ENCODE measurements at regions not wholly inside any gene's neighbourhood (a gene's known extent, or its start where the extent isn't known, plus 50 kb on each side); places are given as distances from the start of the nearest gene placed in this dataset.
"Not testable (repeated sequence)": the region's sequence is repeated elsewhere in the genome, so short reads cannot be mapped to it uniquely, and the experiment has no call there.

DNA sequence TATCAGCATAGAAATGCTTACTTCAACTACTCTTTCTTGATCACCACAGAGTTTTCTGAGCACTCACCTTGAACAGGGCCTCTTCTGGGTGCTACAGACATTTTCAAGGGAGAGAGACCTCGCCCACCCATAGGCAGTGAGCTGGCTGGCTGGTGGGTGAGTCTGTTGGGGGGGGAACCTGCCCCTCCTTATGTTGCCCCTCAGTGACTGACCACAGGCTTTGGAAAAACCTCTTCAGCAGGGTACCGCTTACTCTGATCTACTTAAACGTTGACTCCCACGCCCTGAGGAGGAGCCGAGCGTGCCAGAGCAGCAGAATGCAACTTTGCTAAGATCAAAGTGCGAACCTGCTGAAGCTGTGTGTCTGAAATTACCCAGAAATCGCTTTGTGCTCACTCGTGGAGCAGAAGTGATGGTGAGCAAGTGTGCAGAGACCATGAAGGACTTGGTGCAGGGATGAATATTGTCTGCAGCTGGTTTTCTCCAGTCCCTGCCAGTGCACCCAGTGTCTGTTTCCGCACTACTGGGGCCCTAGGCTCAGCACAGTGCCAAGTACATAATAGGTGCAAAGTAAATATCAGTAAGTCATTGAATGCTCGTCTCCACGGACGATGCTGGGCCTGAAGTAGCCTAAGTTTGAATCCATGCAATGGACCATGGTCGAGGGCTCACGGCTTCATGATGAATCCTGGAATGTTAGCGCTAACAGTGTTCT lies 158.7 kb upstream of the IRF2BP2 start:
- H3K9me3 Mint-ChIP-seq = peaks cover 1% of the 10 kb centered on the region

DNA sequence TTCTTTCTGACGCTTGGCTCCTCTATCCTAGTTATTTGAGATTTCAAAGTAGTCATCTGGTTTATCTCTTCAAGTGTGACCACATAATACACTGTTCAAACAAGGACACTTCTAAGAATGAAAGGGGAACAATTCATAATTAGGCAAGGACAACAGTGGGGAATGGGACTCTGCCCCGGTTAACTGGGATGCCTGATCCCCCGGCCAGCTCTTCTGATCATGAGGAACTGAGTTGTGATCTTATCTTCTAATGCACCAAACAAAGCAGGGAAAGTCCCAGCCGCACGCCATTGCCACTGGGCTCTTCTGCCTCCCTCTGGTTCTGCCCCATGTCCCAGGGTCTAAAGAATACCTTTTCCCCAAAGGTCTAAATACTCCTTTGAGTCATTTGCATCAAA lies 158.2 kb upstream of the IRF2BP2 start:
- Mint-ChIP-seq H3K27ac (peak overlapping the region; percentile 73), H3K36me3 (peaks cover 2% of the 10 kb centered on the region), H3K27me3 (peaks cover 3% of the 10 kb centered on the region), H3K4me3 (peak overlapping the region; percentile 42), H3K9me3 (peaks cover 1% of the 10 kb centered on the region), H3K4me1 (peaks cover 62% of the 10 kb centered on the region)
- no peak for DNase-seq
- ATAC-seq (ENCODE audit: low read depth) = peak; percentile 12
- POLR2A ChIA-PET = interaction anchor here (0.6 to 2.6 kb wide), 9 partner anchors 11 to 162 kb away, joined by 3 to 15 read pairs (median 4); no protein-coding TSS in a partner anchor

More for the DNA sequence above, 158.7 kb upstream of the IRF2BP2 start:
- POLR2A ChIA-PET = interaction anchor here (1.0 to 2.6 kb wide), 6 partner anchors 11 to 157 kb away, joined by 3 to 15 read pairs (median 4); no protein-coding TSS in a partner anchor
- peaks cover 61% of the 10 kb centered on the region for H3K4me1 Mint-ChIP-seq
- H3K27me3 Mint-ChIP-seq = peaks cover 3% of the 10 kb centered on the region
- peak overlapping the region; percentile 42 for H3K4me3 Mint-ChIP-seq
- H3K36me3 Mint-ChIP-seq = peaks cover 2% of the 10 kb centered on the region
- ATAC-seq (ENCODE audit: low read depth) = peak; percentile 18
- H3K27ac Mint-ChIP-seq = peak overlapping the region; percentile 73
- no peak for DNase-seq

DNA sequence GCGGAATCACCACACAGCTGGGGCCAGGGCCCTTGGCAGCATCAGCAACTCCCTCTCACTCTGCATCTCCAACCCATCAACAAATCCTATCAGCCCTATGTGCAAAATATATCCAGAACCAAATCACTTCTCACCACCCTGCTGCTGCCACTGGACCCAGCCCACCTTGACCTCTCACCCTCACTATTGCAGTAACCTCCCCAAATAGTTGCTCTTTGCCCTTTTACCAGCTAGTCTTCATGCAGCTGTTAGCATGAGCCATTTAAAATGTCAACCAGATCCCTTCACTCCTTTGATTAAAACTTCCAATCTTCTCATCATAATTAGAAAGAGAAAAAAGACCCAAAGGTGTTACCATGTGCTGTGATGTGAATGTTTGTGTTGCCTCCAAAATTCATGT lies 155.7 kb upstream of the IRF2BP2 start:
- H3K36me3 Mint-ChIP-seq = no peaks in the 10 kb centered on the region
- H3K27ac Mint-ChIP-seq = peak overlapping the region; percentile 1
- POLR2A ChIA-PET = interaction anchor here (0.7 kb wide), 1 partner anchor 215 kb away, joined by 3 read pairs; no protein-coding TSS in a partner anchor
- DNase-seq (no peak), ATAC-seq (ENCODE audit: low read depth) (no peak)
- peaks cover 2% of the 10 kb centered on the region for H3K9me3 Mint-ChIP-seq
- peaks cover 3% of the 10 kb centered on the region for H3K27me3 Mint-ChIP-seq
- peaks cover 47% of the 10 kb centered on the region for H3K4me1 Mint-ChIP-seq
- no peak overlapping the region for H3K4me3 Mint-ChIP-seq

DNA sequence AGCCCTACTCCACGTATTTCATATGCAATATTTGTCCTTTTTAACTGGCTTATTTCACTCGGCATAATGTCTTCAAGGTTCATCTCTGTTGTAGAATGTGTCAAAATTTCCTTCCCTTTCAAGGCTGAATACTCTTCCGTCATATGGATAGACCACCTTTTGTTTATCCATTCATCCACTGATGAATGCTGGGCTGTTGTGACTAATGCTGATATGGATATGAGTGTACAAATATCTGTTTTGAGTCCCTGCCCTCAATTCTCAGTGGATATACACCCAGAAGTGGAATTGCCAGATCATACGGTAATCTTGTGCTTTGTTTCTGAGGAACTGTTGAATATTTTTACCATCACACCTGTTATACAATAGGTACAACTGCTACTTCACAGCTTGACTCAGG lies 155.2 kb upstream of the IRF2BP2 start:
- peaks cover 3% of the 10 kb centered on the region for H3K27me3 Mint-ChIP-seq
- no peak overlapping the region for H3K4me3 Mint-ChIP-seq
- no peak for DNase-seq
- peaks cover 2% of the 10 kb centered on the region for H3K9me3 Mint-ChIP-seq
- POLR2A ChIA-PET = no interaction called here
- peaks cover 50% of the 10 kb centered on the region for H3K4me1 Mint-ChIP-seq
- H3K36me3 Mint-ChIP-seq = peaks cover 1% of the 10 kb centered on the region
- H3K27ac Mint-ChIP-seq = peak overlapping the region; percentile 17
- no peak for ATAC-seq (ENCODE audit: low read depth)

DNA sequence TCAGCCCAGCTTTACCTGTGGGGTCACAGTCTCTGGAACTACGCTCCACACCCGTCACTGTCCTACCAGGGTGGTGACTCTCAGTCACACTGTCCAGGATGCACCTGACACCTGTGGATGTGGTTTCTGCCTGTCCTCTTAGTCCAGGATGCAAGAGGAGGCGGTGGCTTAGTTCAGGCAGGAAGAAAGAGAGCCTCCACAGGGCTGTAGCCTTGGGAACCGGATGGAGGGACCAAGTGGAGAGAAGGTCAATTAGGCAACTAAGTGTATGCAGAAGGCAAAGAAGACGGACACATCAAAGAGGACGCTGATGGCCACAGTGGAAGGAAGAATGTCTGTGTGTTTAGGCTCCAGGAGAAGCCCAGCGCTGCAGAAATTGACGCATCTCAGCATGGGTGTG lies 153.9 kb upstream of the IRF2BP2 start:
- POLR2A ChIA-PET = no interaction called here
- H3K9me3 Mint-ChIP-seq = peaks cover 2% of the 10 kb centered on the region
- H3K4me1 Mint-ChIP-seq = peaks cover 48% of the 10 kb centered on the region
- peaks cover 1% of the 10 kb centered on the region for H3K36me3 Mint-ChIP-seq
- no peak for DNase-seq
- no peak overlapping the region for H3K27ac Mint-ChIP-seq
- H3K27me3 Mint-ChIP-seq = peaks cover 3% of the 10 kb centered on the region
- no peak for ATAC-seq (ENCODE audit: low read depth)
- H3K4me3 Mint-ChIP-seq = no peak overlapping the region

DNA sequence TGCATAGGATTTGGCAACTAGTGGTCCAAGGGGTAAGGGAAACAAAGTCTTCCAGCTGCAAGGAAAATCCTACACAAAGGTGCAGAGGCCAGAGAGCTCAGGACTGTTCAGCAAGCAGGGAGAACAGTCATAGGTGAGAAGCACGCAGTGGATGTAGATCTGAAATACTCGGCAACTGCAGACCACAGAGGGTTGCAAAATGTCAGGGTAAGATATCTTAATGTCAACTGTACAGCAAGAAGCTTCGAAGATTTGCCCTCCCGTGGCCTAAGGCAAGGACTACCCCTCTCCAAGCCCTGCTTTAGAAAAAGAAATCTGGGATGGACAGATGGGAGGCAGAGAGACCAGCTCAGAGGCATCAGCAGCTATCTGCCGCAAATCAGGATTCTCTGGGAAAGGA lies 153.4 kb upstream of the IRF2BP2 start:
- Mint-ChIP-seq H3K4me3 (no peak overlapping the region), H3K27ac (no peak overlapping the region), H3K4me1 (peaks cover 46% of the 10 kb centered on the region), H3K36me3 (peaks cover 1% of the 10 kb centered on the region), H3K27me3 (peaks cover 3% of the 10 kb centered on the region), H3K9me3 (peaks cover 2% of the 10 kb centered on the region)
- POLR2A ChIA-PET = no interaction called here
- no peak for ATAC-seq (ENCODE audit: low read depth)
- no peak for DNase-seq

DNA sequence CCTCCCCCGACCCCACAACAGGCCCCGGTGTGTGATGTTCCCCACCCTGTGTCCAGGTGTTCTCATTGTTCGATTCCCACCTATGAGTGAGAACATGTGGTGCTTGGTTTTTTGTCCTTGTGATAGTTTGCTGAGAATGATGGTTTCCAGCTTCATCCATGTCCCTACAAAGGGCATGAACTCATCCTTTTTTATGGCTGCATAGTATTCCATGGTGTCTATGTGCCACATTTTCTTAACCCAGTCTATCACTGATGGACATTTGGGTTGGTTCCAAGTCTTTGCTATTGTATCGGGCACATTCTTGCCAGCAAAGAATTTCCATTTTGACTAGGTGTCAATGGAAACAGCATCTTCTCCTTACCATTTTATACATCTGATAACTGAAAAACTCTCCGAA lies 152.1 kb upstream of the IRF2BP2 start:
- POLR2A ChIA-PET; H3K27me3 Mint-ChIP-seq; DNase-seq; H3K27ac Mint-ChIP-seq; H3K36me3 Mint-ChIP-seq; ATAC-seq (ENCODE audit: low read depth); H3K9me3 Mint-ChIP-seq; H3K4me3 Mint-ChIP-seq: not testable (repeated sequence)
- peaks cover 38% of the 10 kb centered on the region for H3K4me1 Mint-ChIP-seq

DNA sequence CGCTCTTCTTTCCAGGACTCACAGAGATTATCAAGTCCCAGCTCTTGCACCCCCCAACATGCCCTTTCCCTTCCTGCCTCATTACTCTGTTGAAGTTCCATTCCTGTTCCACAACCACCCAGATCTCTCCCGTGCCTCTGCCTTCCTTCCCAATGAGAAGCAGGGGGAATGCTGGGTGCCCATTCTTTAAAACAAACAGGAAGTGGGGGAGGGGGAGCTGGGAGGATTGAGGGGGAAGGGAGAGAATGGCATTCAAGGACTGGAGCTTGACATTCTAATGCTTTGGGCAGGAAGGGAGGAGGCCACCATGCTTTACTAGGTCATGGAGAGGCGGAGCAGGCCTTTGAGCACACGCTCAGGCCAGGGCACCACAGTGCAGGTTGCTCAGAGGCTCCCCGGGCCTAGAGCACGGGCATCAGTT lies 150.3 kb upstream of the IRF2BP2 start:
- ATAC-seq (ENCODE audit: low read depth) (no peak), DNase-seq (no peak)
- Mint-ChIP-seq H3K27ac (no peak overlapping the region), H3K4me3 (no peak overlapping the region), H3K4me1 (peaks cover 51% of the 10 kb centered on the region), H3K36me3 (peaks cover 1% of the 10 kb centered on the region), H3K9me3 (peaks cover 2% of the 10 kb centered on the region), H3K27me3 (peaks cover 3% of the 10 kb centered on the region)
- POLR2A ChIA-PET = interaction anchor here (0.6 kb wide), 1 partner anchor 13 kb away, joined by 3 read pairs; no protein-coding TSS in a partner anchor

DNA sequence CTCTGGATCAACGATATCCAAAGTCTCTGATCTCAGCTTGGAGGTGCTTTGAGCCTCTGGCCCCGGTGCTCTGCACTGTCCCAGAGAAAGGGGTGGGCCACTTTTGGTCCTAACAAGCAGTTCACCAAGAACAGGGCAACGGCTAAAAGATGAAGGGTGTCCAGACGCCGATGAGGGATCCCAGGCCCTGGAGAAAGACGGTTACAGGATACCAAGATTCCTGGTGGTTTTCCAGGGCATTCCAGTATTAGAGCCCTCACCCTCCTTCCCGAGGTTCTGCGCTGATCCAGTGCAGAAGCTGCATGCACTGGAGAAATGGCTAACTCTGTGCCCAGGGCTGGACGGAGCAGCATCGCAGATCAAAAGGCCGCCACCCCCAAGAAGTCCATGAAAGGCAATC lies 149.9 kb upstream of the IRF2BP2 start:
- POLR2A ChIA-PET = interaction anchor here (0.6 kb wide), 1 partner anchor 13 kb away, joined by 3 read pairs; no protein-coding TSS in a partner anchor
- Mint-ChIP-seq H3K36me3 (peaks cover 1% of the 10 kb centered on the region), H3K4me1 (peaks cover 50% of the 10 kb centered on the region), H3K27me3 (no peaks in the 10 kb centered on the region), H3K4me3 (no peak overlapping the region), H3K27ac (no peak overlapping the region), H3K9me3 (peaks cover 2% of the 10 kb centered on the region)
- no peak for ATAC-seq (ENCODE audit: low read depth)
- DNase-seq = no peak

DNA sequence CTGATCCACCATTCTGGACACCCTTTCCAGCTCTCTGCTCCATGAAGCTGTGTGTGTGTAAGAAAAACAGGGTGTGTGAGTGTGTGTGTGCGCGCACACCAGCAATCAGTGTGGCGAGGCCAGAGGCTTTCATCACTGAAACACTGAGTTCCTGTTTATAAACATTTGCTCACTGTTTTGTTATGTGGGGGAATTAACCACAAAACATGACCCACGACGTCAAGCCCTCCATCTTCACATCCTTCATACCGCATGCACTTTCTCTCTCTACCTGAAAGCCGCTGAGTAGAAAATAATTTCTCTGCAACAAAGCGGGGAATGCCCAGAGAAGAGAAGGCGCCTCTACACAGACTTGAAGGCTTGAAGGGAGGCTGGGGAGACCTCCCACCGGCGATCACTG lies 148.9 kb upstream of the IRF2BP2 start:
- Mint-ChIP-seq H3K27ac (peak overlapping the region; percentile 86), H3K9me3 (peaks cover 2% of the 10 kb centered on the region), H3K36me3 (peaks cover 1% of the 10 kb centered on the region), H3K4me3 (peak overlapping the region; percentile 56), H3K27me3 (no peaks in the 10 kb centered on the region), H3K4me1 (peaks cover 42% of the 10 kb centered on the region)
- ATAC-seq (ENCODE audit: low read depth) = peak; percentile 72
- no peak for DNase-seq
- POLR2A ChIA-PET = no interaction called here

DNA sequence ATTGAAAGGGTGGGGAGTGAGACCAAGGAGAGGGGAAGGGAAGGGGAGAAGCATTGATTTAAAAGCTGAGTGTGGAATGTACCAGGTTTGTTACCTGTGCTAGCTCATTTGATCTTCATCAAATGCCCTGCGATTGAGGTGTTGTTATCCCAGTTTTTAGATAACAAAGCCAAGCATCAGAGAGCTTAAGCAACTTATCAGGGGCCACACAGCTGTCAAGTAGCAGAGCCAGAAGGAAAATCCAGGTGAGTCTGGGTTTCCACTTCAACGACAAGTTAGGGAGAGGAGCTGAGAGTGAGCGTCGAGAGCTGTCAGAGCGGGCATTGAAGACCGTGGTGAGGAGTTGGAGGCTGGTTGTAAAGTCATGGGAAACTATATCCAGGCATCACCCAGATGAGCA lies 146.9 kb upstream of the IRF2BP2 start:
- ATAC-seq (ENCODE audit: low read depth) = no peak
- peaks cover 2% of the 10 kb centered on the region for H3K9me3 Mint-ChIP-seq
- H3K36me3 Mint-ChIP-seq = peaks cover 1% of the 10 kb centered on the region
- peak overlapping the region; percentile 62 for H3K27ac Mint-ChIP-seq
- H3K27me3 Mint-ChIP-seq = no peaks in the 10 kb centered on the region
- peaks cover 40% of the 10 kb centered on the region for H3K4me1 Mint-ChIP-seq
- POLR2A ChIA-PET = interaction anchor here (0.6 to 1.1 kb wide), 7 partner anchors 12 to 145 kb away, joined by 3 to 4 read pairs (median 4); no protein-coding TSS in a partner anchor
- no peak for DNase-seq
- peak overlapping the region; percentile 45 for H3K4me3 Mint-ChIP-seq

DNA sequence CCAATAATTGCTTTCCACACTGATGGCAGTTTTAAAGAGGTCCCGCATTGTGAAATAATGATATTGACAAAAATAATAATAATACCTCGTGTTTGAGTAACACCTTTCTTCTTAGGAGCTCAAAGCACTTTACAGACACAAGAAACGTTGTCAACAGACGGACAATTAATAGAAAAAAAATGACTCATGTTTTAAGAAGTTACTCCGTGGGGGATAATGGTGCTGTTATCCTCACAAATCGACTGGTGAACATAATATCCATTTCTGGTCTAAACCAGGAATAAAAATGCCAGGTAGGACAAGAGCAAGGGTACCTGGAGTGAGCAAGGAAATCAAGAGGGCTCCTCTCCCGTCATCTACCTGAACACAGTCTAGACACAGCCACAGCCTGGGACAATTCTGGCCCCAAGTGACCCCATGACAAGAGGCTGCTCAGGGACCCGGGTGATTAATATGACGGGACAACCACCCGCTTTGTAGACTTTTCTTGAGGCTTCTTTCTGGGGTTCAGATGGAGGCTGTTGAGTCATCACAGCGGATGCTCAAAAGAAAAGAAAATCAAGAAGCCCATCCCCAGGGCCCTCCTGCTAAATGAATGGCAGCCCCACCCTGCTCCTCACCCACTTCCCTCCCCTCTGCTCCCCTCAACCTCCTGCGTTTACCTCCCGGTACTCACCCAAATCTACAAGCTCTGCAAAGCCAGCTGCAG lies 146.2 kb upstream of the IRF2BP2 start:
- Mint-ChIP-seq H3K4me1 (peaks cover 37% of the 10 kb centered on the region), H3K4me3 (peak overlapping the region; percentile 45), H3K36me3 (peaks cover 1% of the 10 kb centered on the region), H3K27me3 (no peaks in the 10 kb centered on the region), H3K27ac (peak overlapping the region; percentile 62), H3K9me3 (no peaks in the 10 kb centered on the region)
- POLR2A ChIA-PET = interaction anchor here (0.6 to 1.1 kb wide), 5 partner anchors 12 to 145 kb away, joined by 3 to 4 read pairs (median 4); no protein-coding TSS in a partner anchor
- DNase-seq = no peak
- ATAC-seq (ENCODE audit: low read depth) = peak; percentile 60

DNA sequence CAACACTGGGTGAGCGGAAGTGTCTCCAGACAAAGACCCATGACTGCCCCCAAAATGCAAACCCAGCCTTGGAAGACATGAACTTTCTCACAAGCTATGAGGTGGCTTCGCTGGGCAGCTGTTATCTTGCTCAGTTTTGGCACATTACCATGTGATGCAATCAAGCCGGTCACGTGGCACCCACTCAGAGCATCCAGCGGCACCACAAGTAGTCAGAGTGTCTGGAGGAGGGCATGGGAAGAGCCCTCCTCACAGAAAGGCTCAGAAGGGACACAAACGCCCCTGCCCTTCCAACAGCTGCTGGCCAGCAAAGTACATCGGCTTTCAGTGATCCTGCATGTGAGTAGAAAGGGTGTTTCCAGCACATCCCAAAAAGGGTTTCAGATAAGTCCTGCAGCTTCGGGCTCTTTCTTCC lies 145.5 kb upstream of the IRF2BP2 start:
- H3K27me3 Mint-ChIP-seq = no peaks in the 10 kb centered on the region
- POLR2A ChIA-PET = interaction anchor here (1.2 kb wide), 1 partner anchor 145 kb away, joined by 3 read pairs; the partner anchor contains the start of gene IRF2BP2
- ATAC-seq (ENCODE audit: low read depth) = no peak
- H3K4me1 Mint-ChIP-seq = peaks cover 33% of the 10 kb centered on the region
- H3K4me3 Mint-ChIP-seq = no peak overlapping the region
- no peak for DNase-seq
- H3K9me3 Mint-ChIP-seq = peaks cover 2% of the 10 kb centered on the region
- peaks cover 1% of the 10 kb centered on the region for H3K36me3 Mint-ChIP-seq
- no peak overlapping the region for H3K27ac Mint-ChIP-seq
